ENCODE measurements at regions not wholly inside any gene's neighbourhood (a gene's known extent, or its start where the extent isn't known, plus 50 kb on each side); places are given as distances from the start of the nearest gene placed in this dataset.

DNA sequence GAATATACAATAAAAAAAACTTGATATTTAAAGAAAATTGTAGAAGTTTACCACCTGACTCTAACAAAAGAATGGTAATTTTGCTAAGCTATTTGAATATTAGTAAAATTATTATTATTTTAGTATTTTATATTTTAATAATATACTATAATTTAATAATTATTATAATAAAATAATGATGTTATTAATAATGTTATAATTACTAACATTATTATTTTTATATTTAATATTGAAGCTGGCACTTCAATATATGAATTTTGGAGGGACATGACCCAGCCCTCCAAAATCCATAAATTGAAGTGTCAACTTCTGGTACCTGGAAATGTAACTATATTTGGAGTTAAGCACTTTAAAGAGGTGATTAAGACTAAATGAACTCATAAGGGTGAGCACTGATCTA, 486.1 kb upstream of the CDH9 start:
- TF ChIP-seq, protein P1, sequence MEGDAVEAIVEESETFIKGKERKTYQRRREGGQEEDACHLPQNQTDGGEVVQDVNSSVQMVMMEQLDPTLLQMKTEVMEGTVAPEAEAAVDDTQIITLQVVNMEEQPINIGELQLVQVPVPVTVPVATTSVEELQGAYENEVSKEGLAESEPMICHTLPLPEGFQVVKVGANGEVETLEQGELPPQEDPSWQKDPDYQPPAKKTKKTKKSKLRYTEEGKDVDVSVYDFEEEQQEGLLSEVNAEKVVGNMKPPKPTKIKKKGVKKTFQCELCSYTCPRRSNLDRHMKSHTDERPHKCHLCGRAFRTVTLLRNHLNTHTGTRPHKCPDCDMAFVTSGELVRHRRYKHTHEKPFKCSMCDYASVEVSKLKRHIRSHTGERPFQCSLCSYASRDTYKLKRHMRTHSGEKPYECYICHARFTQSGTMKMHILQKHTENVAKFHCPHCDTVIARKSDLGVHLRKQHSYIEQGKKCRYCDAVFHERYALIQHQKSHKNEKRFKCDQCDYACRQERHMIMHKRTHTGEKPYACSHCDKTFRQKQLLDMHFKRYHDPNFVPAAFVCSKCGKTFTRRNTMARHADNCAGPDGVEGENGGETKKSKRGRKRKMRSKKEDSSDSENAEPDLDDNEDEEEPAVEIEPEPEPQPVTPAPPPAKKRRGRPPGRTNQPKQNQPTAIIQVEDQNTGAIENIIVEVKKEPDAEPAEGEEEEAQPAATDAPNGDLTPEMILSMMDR (IDR thresholded peaks at IDR 0.05) = no peak
- no peak for TF ChIP-seq POLR2A (IDR thresholded peaks at IDR 0.05)

Data from Peyer's patch (tissue), 4 donors.